HG02870 (cell line): ENCODE measurements at regions not wholly inside any gene's neighbourhood (a gene's known extent, or its start where the extent isn't known, plus 50 kb on each side); places are given as distances from the start of the nearest gene placed in this dataset.

Experiments used
- ATAC-seq: cut with Tn5 transposase; IDR thresholded peaks from one replicate; pipeline ENCODE4 v1.9.1; 2021; ENCODE audit warnings: mild to moderate bottlenecking, moderate library complexity; ENCODE audit not compliant: unreplicated experiment

- no peak for ATAC-seq
Observed at GRCh38 chr12:75908961-75909605, 122.5 kb downstream of the PHLDA1 start.

GRCh38 chr12:75905922-75906321, 125.7 kb downstream of the PHLDA1 start:
- no peak for ATAC-seq

- ATAC-seq = no peak
Observed at GRCh38 chr12:75900781-75901254, 130.8 kb downstream of the PHLDA1 start.

- ATAC-seq = no peak
Observed at GRCh38 chr12:75900226-75900625, 131.3 kb downstream of the PHLDA1 start.

GRCh38 chr12:75894965-75895754, 136.4 kb downstream of the PHLDA1 start:
- no peak for ATAC-seq

GRCh38 chr12:75893765-75894164, 137.8 kb downstream of the PHLDA1 start:
- no peak for ATAC-seq

GRCh38 chr12:75892731-75893408, 138.7 kb downstream of the PHLDA1 start:
- no peak for ATAC-seq

- ATAC-seq = no peak
Observed at GRCh38 chr12:75891072-75891471, 140.5 kb downstream of the PHLDA1 start.

GRCh38 chr12:75890660-75891059, 140.9 kb downstream of the PHLDA1 start:
- no peak for ATAC-seq

- no peak for ATAC-seq
Observed at GRCh38 chr12:75890141-75890540, 141.4 kb downstream of the PHLDA1 start.

- ATAC-seq = no peak
Observed at GRCh38 chr12:75888874-75889613, 142.5 kb downstream of the PHLDA1 start.

GRCh38 chr12:75888399-75888798, 143.2 kb downstream of the PHLDA1 start:
- no peak for ATAC-seq

GRCh38 chr12:75887979-75888378, 143.6 kb downstream of the PHLDA1 start:
- ATAC-seq = no peak

- ATAC-seq = no peak
Observed at GRCh38 chr12:75884465-75884985, 147.1 kb downstream of the PHLDA1 start.

GRCh38 chr12:75883241-75883640, 148.3 kb downstream of the PHLDA1 start:
- ATAC-seq = no peak

GRCh38 chr12:75882421-75882820, 149.2 kb downstream of the PHLDA1 start:
- ATAC-seq = no peak

- ATAC-seq = no peak
Observed at GRCh38 chr12:75881920-75882319, 149.7 kb downstream of the PHLDA1 start.

- no peak for ATAC-seq
Observed at GRCh38 chr12:75877763-75878621, 153.6 kb downstream of the PHLDA1 start.

GRCh38 chr12:75876832-75877762, 154.5 kb downstream of the PHLDA1 start:
- no peak for ATAC-seq
